22Rv1 (cell line): ENCODE measurements at regions not wholly inside any gene's neighbourhood (a gene's known extent, or its start where the extent isn't known, plus 50 kb on each side); places are given as distances from the start of the nearest gene placed in this dataset.

Experiments
- H3K27ac ChIP-seq: fragments of 450-650 bp; 2 replicates; pipeline ENCODE4 v1.5.1; 2017
- ZFX ChIP-seq: fragments of 450-650 bp; IDR thresholded peaks from 2 replicates; pipeline ENCODE4 v1.6.1; 2017; ENCODE audit warnings: antibody characterized with exemption, borderline replicate concordance
- TF ChIP-seq, protein P1 (sequence below): fragments of 450-650 bp; IDR thresholded peaks from 2 replicates; pipeline ENCODE4 v1.5.1; 2017; ENCODE audit warnings: mild to moderate bottlenecking

DNA sequence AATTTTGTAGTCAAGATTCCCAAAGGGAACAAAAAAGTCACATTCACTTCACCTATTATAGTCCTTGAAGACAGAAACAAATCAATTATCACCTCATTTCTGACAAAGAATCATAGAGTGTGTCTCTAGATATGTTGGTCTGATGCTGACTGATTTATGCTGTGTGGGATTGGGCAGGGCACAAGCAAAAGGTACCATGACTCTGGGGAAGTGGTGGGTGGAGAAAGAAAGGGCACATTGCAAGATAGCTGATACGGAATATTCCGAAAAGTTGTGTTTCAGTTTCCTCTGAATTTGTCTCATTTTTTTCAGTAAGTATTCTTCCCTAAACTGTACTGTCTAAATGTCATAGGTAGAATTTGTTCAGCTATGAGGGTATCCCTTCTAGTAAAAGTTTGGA, 268.0 kb downstream of the MREG start:
- TF ChIP-seq, protein P1, sequence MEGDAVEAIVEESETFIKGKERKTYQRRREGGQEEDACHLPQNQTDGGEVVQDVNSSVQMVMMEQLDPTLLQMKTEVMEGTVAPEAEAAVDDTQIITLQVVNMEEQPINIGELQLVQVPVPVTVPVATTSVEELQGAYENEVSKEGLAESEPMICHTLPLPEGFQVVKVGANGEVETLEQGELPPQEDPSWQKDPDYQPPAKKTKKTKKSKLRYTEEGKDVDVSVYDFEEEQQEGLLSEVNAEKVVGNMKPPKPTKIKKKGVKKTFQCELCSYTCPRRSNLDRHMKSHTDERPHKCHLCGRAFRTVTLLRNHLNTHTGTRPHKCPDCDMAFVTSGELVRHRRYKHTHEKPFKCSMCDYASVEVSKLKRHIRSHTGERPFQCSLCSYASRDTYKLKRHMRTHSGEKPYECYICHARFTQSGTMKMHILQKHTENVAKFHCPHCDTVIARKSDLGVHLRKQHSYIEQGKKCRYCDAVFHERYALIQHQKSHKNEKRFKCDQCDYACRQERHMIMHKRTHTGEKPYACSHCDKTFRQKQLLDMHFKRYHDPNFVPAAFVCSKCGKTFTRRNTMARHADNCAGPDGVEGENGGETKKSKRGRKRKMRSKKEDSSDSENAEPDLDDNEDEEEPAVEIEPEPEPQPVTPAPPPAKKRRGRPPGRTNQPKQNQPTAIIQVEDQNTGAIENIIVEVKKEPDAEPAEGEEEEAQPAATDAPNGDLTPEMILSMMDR, result no peak
- no peak for TF ChIP-seq ZFX
- no peak overlapping the region for H3K27ac ChIP-seq

DNA sequence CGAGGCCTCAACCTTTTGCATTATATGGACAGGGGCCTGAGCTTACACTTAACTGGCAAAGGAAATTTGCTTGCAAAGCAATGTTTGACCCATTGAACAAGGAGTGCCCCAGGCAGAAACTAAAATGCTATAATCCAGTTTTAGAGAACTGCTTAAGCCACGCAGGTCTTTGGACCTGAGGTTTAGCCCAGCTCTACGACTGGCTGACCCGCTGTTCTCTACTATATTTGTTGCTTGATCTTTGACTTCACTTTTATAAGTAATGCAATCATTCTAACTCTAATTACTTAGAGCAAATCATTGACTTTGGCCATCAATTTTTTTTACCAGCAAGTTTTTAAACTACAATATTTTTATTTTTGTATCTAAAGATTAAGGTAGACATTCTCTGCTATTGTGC, 268.8 kb downstream of the MREG start:
- H3K27ac ChIP-seq, result no peak overlapping the region
- TF ChIP-seq, protein P1, result no peak

DNA sequence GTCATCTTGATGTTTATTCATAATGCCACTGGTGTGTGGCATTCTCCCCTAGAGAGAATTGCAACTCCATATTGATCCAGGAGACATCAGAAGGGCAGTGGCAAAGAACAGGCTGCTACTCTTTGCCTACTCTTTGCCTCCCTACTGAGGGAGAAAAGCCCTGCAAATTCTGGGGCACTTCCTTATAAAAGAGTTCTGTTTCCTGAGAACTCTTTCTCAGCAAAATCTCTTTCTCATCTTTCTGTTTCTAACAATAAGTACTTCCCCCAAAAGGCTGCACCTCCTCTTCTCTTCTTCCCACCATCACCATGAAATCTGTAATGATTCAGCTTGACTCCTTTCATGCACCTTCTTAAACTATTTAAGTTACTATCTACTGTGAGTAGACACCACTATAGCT, 270.3 kb downstream of the MREG start:
- TF ChIP-seq, protein P1, result no peak
- TF ChIP-seq ZFX, result no peak
- no peak overlapping the region for H3K27ac ChIP-seq

DNA sequence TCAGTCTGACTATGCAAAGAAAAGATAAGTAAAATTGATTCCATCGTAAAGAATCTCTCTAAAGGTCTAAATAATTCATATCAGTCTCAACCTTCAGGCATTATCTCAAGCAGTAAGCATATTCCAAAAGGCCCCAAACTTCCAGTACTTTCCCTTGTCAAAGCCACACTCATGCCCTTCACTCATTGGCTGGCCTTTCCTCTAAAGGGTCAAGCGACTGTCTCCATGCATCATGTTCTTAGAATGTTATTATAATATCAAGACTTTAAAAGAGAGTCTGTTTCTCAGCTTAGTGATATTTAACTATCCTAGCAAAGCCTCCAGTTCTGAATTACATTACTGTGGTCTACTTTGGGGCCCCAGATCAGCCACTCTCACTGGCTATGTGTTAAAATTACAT, 271.3 kb downstream of the MREG start:
- no peak overlapping the region for H3K27ac ChIP-seq
- TF ChIP-seq ZFX, result no peak
- TF ChIP-seq, protein P1, result no peak

DNA sequence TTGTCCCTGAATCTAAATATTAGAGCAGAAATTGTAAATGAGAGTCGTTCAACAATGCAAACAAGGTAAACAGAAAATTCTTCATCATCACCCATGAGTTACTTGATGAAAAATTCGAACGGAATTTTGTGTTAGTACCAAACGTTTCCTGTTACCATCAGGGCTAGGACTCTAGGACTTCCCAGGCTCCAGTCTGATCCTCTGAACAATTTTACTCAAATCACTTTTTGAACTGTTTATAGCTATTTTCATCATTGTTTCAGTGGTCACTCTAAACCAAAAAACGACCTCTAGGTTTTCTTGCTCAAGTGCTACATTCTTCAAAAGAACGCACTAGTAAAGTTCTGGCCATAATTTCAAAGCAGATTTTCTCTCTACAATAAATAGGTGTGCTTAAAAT, 273.3 kb downstream of the MREG start:
- TF ChIP-seq ZFX, result no peak
- TF ChIP-seq, protein P1, result no peak
- H3K27ac ChIP-seq, result no peak overlapping the region

DNA sequence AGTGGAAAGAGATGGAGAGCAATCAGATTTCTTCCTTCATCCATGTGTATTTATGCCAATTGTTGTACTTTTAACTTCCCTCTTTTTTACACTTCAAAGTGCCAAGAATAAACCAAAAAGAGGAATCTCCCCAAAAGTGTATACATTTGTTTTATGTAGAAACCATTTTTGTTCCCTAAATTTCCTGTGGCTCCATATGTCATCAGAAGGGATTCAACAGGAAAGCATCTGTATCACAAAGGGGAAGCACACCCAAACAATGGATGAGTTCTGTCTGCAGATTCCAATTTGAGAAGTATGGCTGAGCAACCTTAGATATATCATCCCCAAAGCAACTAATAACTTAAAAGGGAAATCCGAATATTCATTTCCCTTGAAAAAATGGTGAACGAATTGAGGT, 275.0 kb downstream of the MREG start:
- no peak overlapping the region for H3K27ac ChIP-seq
- TF ChIP-seq ZFX, result no peak
- TF ChIP-seq, protein P1, result no peak

DNA sequence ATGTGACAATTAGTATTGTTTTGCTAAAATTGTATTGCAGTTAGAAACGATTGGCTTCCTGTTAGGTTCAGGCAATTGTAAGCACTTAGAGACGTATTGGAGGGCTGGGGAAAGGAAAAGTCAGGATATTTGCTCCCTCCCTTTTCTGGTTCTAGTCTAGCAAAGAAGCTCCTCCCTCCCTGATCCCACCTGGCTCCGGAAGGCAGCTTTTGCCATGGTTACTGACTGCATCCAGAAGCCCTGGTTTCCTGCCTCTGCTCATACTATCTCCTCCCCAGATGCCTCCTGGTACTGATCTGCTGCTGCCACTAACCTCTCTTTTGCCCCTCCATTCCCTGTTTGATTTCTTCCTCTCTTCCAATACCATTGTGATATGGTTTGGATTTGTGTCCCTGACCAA, 275.9 kb downstream of the MREG start:
- H3K27ac ChIP-seq, result no peak overlapping the region
- no peak for TF ChIP-seq ZFX
- TF ChIP-seq, protein P1, result no peak
